ENCODE measurements at regions not wholly inside any gene's neighbourhood (a gene's known extent, or its start where the extent isn't known, plus 50 kb on each side); places are given as distances from the start of the nearest gene placed in this dataset.
A peak's percentile ranks its signal among the peaks of the same experiment; 100 is the strongest.

GRCh38 chr5:101678481-101679193 lies 617.4 kb downstream of the SLCO4C1 start:
- H3K27ac ChIP-seq = no peak overlapping the region
- ATAC-seq (ENCODE audit: insufficient number of reproducible peaks, low FRiP score, low read depth) (peak; percentile 83), DNase-seq (ENCODE audit: low spot score) (peak; percentile 2)
- H3K4me3 ChIP-seq = peak overlapping the region; percentile 35
- H3K9me3 ChIP-seq = no peaks in the 10 kb centered on the region
- no peaks in the 10 kb centered on the region for H3K4me1 ChIP-seq (ENCODE audit: control insufficient read depth in 1 of 2, low read depth in 2 of 2)
- peak; percentile 83 for TF ChIP-seq CTCF (IDR thresholded peaks at IDR 0.05)
- H3K27me3 ChIP-seq (replicated peaks; ENCODE audit: insufficient read depth) = no peaks in the 10 kb centered on the region
- no peaks in the 10 kb centered on the region for H3K36me3 ChIP-seq

GRCh38 chr5:101677961-101678360 lies 618.1 kb downstream of the SLCO4C1 start:
- ATAC-seq (ENCODE audit: insufficient number of reproducible peaks, low FRiP score, low read depth) (no peak), DNase-seq (ENCODE audit: low spot score) (no peak)
- no peak overlapping the region for H3K27ac ChIP-seq
- H3K4me1 ChIP-seq (ENCODE audit: control insufficient read depth in 1 of 2, low read depth in 2 of 2) = no peaks in the 10 kb centered on the region
- no peak overlapping the region for H3K4me3 ChIP-seq
- H3K9me3 ChIP-seq = no peaks in the 10 kb centered on the region
- no peaks in the 10 kb centered on the region for H3K36me3 ChIP-seq
- no peak for TF ChIP-seq CTCF (IDR thresholded peaks at IDR 0.05)
- H3K27me3 ChIP-seq (replicated peaks; ENCODE audit: insufficient read depth) = no peaks in the 10 kb centered on the region

- Histone ChIP-seq H3K4me3 (no peak overlapping the region), H3K27ac (no peak overlapping the region), H3K36me3 (no peaks in the 10 kb centered on the region), H3K4me1 (ENCODE audit: control insufficient read depth in 1 of 2, low read depth in 2 of 2) (no peaks in the 10 kb centered on the region), H3K9me3 (no peaks in the 10 kb centered on the region), H3K27me3 (replicated peaks; ENCODE audit: insufficient read depth) (no peaks in the 10 kb centered on the region)
- DNase-seq (ENCODE audit: low spot score) (no peak), ATAC-seq (ENCODE audit: insufficient number of reproducible peaks, low FRiP score, low read depth) (no peak)
- no peak for TF ChIP-seq CTCF (IDR thresholded peaks at IDR 0.05)
These were observed 619.4 kb downstream of the SLCO4C1 start for GRCh38 chr5:101676646-101677045.

- Histone ChIP-seq H3K27ac (no peak overlapping the region), H3K36me3 (no peaks in the 10 kb centered on the region), H3K9me3 (no peaks in the 10 kb centered on the region), H3K4me3 (no peak overlapping the region), H3K4me1 (ENCODE audit: control insufficient read depth in 1 of 2, low read depth in 2 of 2) (no peaks in the 10 kb centered on the region), H3K27me3 (replicated peaks; ENCODE audit: insufficient read depth) (no peaks in the 10 kb centered on the region)
- DNase-seq (ENCODE audit: low spot score) (no peak), ATAC-seq (ENCODE audit: insufficient number of reproducible peaks, low FRiP score, low read depth) (no peak)
- TF ChIP-seq CTCF (IDR thresholded peaks at IDR 0.05) = no peak
These were observed 620.4 kb downstream of the SLCO4C1 start for GRCh38 chr5:101675510-101676219.

GRCh38 chr5:101673120-101673519 lies 623.0 kb downstream of the SLCO4C1 start:
- Histone ChIP-seq H3K9me3 (no peaks in the 10 kb centered on the region), H3K4me1 (ENCODE audit: control insufficient read depth in 1 of 2, low read depth in 2 of 2) (no peaks in the 10 kb centered on the region), H3K27me3 (replicated peaks; ENCODE audit: insufficient read depth) (no peaks in the 10 kb centered on the region), H3K4me3 (no peak overlapping the region), H3K27ac (no peak overlapping the region), H3K36me3 (no peaks in the 10 kb centered on the region)
- no peak for DNase-seq (ENCODE audit: low spot score)
- ATAC-seq (ENCODE audit: insufficient number of reproducible peaks, low FRiP score, low read depth) = no peak
- no peak for TF ChIP-seq CTCF (IDR thresholded peaks at IDR 0.05)

Data from thoracic aorta (tissue), 2 donors.